Astrocyte of the cerebellum (primary cell): ENCODE measurements at regions not wholly inside any gene's neighbourhood (a gene's known extent, or its start where the extent isn't known, plus 50 kb on each side); places are given as distances from the start of the nearest gene placed in this dataset.

Experiments
- DNase-seq: peaks from one replicate; pipeline ENCODE4 v3.0.0-alpha.2; 2011; ENCODE audit warnings: low read depth
- H3K4me3 ChIP-seq: 2 replicates; pipeline ENCODE4 v1.5.1; 2011; ENCODE audit warnings: mild to moderate bottlenecking, low read depth, low read length, moderate library complexity
- CTCF ChIP-seq: IDR thresholded peaks from 2 replicates; pipeline ENCODE4 v1.5.1; 2012; ENCODE audit warnings: low read length, low read depth, moderate library complexity, mild to moderate bottlenecking; ENCODE audit errors: missing control alignments
- in situ Hi-C: cut with HindIII; loops from 2 replicates; pipeline ENCODE4 v1.10.0; 2017; ENCODE audit warnings: low sequenced_read_pairs

- in situ Hi-C loops: loop anchor here (5.0 kb wide), 1 partner anchor 43 kb away; no protein-coding TSS in a partner anchor
- DNase-seq: no peak
- no peak overlapping the region for H3K4me3 ChIP-seq
- TF ChIP-seq CTCF: no peak
Measured at GRCh38 chr1:4880626-4881025, 226.2 kb downstream of the AJAP1 start.

GRCh38 chr1:4877426-4877825 lies 223.0 kb downstream of the AJAP1 start:
- DNase-seq: no peak
- no peak overlapping the region for H3K4me3 ChIP-seq
- in situ Hi-C loops: no loop called here
- no peak for TF ChIP-seq CTCF

GRCh38 chr1:4871373-4871772 lies 217.0 kb downstream of the AJAP1 start:
- no peak overlapping the region for H3K4me3 ChIP-seq
- in situ Hi-C loops: no loop called here
- no peak for DNase-seq
- TF ChIP-seq CTCF: no peak

GRCh38 chr1:4868521-4868920 lies 214.1 kb downstream of the AJAP1 start:
- TF ChIP-seq CTCF: no peak
- no peak overlapping the region for H3K4me3 ChIP-seq
- no peak for DNase-seq
- in situ Hi-C loops: no loop called here

GRCh38 chr1:4856396-4856795 lies 202.0 kb downstream of the AJAP1 start:
- H3K4me3 ChIP-seq: no peak overlapping the region
- no peak for DNase-seq
- TF ChIP-seq CTCF: no peak
- in situ Hi-C loops: no loop called here

GRCh38 chr1:4854367-4854766 lies 200.0 kb downstream of the AJAP1 start:
- TF ChIP-seq CTCF: no peak
- no peak overlapping the region for H3K4me3 ChIP-seq
- in situ Hi-C loops: no loop called here
- no peak for DNase-seq

- no peak overlapping the region for H3K4me3 ChIP-seq
- in situ Hi-C loops: no loop called here
- no peak for DNase-seq
- TF ChIP-seq CTCF: no peak
Measured at GRCh38 chr1:4853904-4854303, 199.5 kb downstream of the AJAP1 start.
